ENCODE measurements at regions not wholly inside any gene's neighbourhood (a gene's known extent, or its start where the extent isn't known, plus 50 kb on each side); places are given as distances from the start of the nearest gene placed in this dataset.
A peak's percentile ranks its signal among the peaks of the same experiment; 100 is the strongest.

DNA sequence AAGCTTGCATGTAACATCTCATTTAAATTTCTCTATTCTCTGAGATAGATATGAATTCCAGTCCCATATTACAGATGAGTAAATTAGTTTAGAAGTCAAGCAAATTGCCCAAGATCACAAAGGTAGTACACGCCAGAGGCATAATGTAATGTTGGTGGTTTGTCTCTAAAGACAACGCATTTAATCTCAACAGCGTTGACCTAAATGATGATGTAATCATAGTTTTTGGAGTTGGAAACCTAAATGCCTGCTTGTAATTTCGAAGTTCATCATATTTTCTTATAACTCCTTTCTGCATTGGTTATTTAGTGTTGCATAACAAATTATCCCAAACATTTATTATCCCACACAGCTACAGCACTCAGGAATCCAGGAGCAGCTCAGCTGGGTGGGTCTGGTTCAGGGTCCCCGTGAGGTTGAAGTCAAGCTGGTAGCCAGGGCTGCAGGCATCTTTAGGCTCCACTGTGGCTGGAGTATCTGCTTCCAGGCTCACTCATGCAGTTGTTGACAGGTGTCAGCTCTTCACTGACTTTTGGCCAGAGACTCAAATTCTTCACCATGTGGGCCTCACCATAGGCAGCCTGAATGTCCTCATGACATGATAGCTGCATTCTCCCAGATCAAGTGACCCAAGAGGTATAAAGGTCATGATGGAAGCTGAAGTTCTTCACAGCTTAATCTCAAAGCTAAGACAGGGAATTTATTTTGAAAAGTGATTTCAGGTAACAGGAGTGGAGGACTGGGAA lies 122.0 kb upstream of the SPTLC3 start:
- DNase-seq (ENCODE audit: low read depth in 2 of 2) = no peak

- no peak for DNase-seq (ENCODE audit: low read depth in 2 of 2)
These were observed 117.1 kb upstream of the SPTLC3 start for GRCh38 chr20:12891643-12892042.

- no peak for DNase-seq (ENCODE audit: low read depth in 2 of 2)
These were observed 115.8 kb upstream of the SPTLC3 start for GRCh38 chr20:12893019-12893418.

DNA sequence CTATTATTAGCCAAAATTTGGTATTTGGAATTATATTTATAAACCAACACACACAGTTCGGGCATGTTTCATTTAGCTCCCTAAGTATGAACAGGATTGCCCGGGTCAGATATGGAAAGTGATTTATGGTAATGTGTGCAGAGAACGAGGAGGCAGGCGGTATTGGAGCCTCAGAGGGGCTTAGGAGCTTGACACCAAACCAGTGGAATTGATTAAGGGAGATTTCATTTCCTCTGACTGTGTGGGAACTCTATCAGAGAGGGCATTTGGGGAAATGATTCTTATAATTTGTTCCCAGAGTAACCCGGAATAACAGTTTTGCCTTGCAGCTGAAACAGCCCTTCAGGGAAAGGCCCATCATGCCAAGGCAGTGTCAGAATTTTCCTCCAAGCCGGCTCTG lies 115.1 kb upstream of the SPTLC3 start:
- no peak for DNase-seq (ENCODE audit: low read depth in 2 of 2)

- no peak for DNase-seq (ENCODE audit: low read depth in 2 of 2)
These were observed 114.7 kb upstream of the SPTLC3 start for GRCh38 chr20:12894089-12894488.

DNA sequence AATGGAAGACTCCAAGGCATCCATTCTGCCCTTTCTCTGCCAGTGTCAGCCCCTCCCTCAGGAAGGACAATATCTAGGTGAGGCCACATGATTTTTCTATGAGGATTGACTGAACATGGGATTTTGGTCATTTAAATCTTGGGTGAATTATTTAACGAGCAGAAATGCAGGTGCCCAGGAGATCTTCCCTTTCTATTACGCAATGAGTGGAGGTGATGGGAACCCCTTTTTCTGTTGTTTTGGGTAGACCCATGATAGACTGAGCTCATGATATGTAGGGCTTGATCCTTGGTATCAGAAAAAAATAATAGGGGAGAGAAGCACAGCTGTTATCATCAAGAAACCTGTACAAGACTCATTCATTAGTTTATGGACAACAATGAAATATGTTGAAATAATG lies 112.6 kb upstream of the SPTLC3 start:
- no peak for DNase-seq (ENCODE audit: low read depth in 2 of 2)

DNA sequence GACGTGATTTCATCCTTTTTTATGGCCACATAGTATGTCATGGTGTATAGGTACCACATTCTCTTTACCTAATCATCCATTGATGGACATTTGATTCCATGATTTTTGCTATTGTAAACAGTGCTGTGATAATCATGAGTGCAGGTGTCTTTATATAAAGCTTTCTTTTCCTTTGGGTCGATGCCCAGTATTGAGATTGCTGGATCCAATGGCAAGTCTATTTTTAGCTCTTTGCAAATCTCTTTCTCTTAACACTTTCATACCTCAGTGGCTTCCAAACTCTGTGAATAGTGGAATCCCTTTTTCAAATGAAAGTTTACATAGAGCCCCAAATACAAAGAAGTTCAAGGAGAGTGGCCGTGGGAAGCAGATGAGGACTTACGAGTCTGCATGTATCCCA lies 105.8 kb upstream of the SPTLC3 start:
- no peak for DNase-seq (ENCODE audit: low read depth in 2 of 2)

DNA sequence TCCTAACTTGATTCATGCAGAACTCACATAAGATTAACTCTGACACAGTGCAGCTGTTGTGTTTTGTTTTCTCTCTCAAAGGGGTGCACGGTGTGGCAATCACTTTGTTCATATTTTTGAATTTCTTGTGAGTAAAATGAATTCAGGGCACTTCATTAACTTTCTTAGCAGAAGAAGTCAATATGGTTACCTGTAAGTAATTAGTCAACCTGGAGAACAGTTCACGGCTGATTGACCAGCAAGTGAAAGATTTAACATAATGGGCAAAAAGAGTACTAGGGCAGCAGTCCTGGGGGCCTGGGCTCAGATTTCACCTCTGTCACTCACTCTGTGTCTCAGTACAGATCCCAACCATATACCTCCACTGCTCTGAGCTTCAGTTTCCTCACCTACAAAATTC lies 102.4 kb upstream of the SPTLC3 start:
- no peak for DNase-seq (ENCODE audit: low read depth in 2 of 2)

- DNase-seq (ENCODE audit: low read depth in 2 of 2) = no peak
These were observed 97.4 kb upstream of the SPTLC3 start for GRCh38 chr20:12911372-12911771.

GRCh38 chr20:12913781-12914443 lies 94.9 kb upstream of the SPTLC3 start:
- DNase-seq (ENCODE audit: low read depth in 2 of 2) = no peak

- DNase-seq (ENCODE audit: low read depth in 2 of 2) = no peak
These were observed 94.0 kb upstream of the SPTLC3 start for GRCh38 chr20:12914804-12915203.

DNA sequence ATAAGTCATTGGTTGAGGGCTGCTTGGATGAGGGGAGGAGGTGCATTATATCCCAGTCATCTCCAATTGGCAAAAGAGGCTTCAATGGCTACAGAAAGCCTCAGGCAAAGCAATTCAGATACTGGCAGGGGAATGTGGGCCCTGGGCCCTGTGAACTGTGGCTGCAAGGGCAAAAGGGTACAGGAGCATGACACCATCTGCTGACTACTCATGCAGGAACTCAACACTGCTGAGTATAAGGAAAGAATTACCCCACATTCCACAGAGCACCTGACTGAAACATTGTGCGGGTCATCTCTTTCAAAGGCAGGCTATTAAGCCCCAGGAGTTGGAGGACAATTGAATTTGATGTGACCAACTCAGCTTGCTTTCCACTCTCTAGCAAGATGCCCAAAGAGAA lies 92.1 kb upstream of the SPTLC3 start:
- no peak for DNase-seq (ENCODE audit: low read depth in 2 of 2)

DNA sequence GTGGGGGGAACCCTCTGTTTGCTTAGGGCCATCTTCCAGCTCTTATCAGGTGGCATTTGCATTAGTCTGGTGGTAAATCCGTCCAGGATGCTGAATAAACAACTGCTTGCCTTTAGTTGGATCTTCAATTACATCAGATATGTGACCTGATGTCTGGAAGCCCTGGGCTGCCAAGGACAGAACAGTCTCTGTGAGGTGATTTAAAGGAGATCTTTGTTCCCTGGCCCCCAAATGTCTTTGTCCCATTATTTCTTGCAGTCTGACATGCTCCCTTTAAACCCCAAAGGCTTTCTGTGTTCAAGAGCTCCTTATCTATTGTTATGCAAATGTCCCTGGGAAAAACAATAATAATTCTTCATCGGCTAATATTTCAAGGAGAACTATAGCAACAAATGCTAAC lies 84.6 kb upstream of the SPTLC3 start:
- no peak for DNase-seq (ENCODE audit: low read depth in 2 of 2)

DNA sequence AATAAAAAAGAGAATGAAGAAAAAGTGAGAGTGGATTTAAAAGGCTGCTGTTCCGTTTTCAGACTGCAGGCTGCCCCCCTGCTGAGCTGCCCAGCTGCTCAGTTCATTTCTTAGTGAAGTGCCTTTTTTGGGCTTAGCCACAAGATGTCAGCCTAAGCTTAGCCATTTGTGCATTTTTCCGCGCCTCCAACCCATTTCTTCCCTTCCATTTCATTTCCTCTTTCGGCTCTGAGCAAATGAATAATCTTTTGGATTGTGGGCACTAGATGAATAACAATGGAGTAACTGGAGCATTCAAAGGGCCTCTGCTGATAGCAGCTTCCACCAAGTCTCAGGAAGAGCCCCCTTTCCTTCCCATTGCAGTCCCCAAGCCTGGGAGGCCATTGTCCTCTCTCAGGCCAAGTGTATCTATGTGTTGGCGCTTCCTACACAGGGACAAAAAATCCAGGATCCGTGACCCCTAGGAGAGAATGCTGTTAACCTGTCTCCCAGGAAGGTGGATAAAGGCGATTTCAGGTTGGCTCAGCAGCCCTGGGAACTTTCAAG lies 83.5 kb upstream of the SPTLC3 start:
- peak in 1 of 2 donors; percentile 3 for DNase-seq (ENCODE audit: low read depth in 2 of 2)

DNA sequence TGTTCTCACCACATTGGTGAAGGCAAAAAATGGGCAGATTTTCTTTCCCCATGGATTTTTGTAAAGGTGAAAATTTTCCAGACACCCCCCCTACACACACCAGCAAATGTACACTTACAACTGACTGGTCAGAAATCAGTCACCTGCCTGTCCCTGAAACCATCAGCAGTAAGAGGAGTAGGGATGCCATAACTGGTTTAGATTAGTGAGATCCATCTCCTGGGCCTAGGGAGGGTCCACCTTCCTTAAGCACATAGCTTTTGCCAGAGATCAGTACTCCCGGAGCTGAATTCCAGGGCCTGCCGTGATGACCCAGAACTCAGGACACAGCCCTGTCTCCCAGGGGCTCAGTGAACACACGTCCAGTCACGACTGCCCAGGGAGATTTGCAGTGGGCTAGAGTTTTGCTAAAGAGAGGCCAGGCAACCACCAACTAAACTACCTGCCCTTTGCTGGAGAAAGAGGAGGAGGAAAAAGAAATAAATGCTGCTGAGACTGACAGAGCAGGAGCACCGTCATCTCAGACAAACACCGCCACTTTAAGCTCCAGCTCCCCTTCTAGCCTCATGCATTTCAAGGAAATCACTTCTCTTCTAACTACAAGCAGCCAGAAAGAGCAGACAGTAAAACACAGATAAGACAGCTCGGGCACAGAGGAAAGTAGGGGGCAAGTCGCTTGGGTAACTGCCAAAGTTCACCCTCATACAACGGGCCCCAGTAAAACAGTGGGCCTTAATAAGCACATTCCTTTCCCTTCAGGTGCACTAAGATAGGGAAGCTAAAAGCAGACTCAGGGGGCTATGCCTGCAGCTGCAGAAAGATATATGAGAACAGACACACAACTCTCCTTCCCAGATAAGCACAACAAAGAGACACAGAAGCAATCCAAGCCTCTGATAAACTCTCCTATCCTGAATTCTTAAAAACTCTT lies 82.6 kb upstream of the SPTLC3 start:
- DNase-seq (ENCODE audit: low read depth in 2 of 2) = no peak

DNA sequence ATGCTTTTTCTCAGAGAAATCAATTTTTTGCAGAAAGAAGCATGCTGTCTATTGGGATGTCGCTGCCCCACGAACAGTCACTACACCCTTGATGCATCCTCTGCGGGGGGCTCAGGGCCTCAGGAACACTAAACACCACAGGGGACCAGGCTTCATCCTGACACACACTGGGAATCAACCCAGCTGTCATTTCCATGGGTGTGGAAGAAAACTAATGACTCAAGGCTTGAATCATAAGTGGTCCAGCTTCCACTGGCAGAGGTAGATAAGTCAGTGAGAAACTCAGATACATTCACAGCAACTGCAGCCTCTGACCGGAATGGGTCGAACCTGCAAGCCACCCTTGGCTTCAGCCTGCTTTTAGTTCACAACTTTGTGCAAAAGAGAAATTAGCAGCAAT lies 81.3 kb upstream of the SPTLC3 start:
- no peak for DNase-seq (ENCODE audit: low read depth in 2 of 2)

DNA sequence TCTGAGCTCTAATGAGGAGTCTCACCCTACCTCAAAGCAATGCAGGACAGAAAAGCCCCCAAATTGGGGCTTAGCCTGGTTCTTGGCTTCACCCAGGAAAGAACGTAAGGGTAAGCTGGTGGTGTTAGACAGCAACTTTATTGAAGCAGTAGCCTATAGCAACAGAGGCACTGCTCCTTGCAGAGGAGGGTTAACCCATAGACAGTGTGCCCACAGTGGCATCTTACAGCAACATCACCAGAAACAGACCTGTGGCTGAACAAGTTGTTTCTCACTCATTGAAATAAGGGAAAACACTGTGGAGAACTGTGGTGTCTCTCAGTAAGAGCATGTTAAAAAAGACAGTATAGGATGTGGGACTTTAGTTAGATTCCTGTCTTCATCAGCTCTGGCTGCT lies 80.4 kb upstream of the SPTLC3 start:
- no peak for DNase-seq (ENCODE audit: low read depth in 2 of 2)

- no peak for DNase-seq (ENCODE audit: low read depth in 2 of 2)
These were observed 79.9 kb upstream of the SPTLC3 start for GRCh38 chr20:12928755-12929401.

GRCh38 chr20:12936020-12936419 lies 72.8 kb upstream of the SPTLC3 start:
- no peak for DNase-seq (ENCODE audit: low read depth in 2 of 2)

GRCh38 chr20:12936524-12936923 lies 72.2 kb upstream of the SPTLC3 start:
- DNase-seq (ENCODE audit: low read depth in 2 of 2) = no peak

DNA sequence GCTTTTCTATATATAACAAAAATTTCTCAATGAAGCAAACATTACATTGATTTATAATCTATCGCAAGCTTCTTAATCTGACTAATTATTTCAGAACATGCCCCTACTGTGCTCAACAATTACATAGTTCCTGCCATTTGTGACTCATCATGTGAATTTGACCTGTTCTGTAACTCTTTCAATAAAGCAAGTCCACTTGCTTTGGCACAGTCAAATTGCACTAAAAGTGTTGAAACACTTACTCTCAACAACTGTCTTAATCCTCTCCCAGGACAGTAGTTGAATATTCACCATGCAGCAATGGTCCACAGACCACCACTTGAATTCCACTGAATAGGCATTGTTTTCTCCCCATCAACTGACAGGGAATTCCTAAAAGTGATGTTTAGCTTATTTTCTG lies 67.7 kb upstream of the SPTLC3 start:
- no peak for DNase-seq (ENCODE audit: low read depth in 2 of 2)

- no peak for DNase-seq (ENCODE audit: low read depth in 2 of 2)
These were observed 66.6 kb upstream of the SPTLC3 start for GRCh38 chr20:12942123-12942522.

Data from stimulated activated CD4-positive, alpha-beta T cell treated with anti-CD3 and anti-CD28 coated beads, Interleukin-1b, Interleukin-23, amount 100 ng/mL, for 4 hours (primary cell).